ENCODE measurements at regions not wholly inside any gene's neighbourhood (a gene's known extent, or its start where the extent isn't known, plus 50 kb on each side); places are given as distances from the start of the nearest gene placed in this dataset.
"Not testable (repeated sequence)": the region's sequence is repeated elsewhere in the genome, so short reads cannot be mapped to it uniquely, and the experiment has no call there.

- no peak for TF ChIP-seq Cebpa-rat (IDR thresholded peaks at IDR 0.05)
- Histone ChIP-seq H3K4me3 (no peak overlapping the region), H3K27me3 (no peaks in the 10 kb centered on the region), H3K27ac (no peak overlapping the region), H3K4me1 (no peaks in the 10 kb centered on the region), H3K4me2 (no peak overlapping the region), H3K36me3 (0 out of 2 replicates have a peak, but pooled peaks cover under 1% of the 10 kb centered on the region), H3K9ac (no peak overlapping the region), H3K9me3 (no peaks in the 10 kb centered on the region), H4K20me1 (no peaks in the 10 kb centered on the region)
Observed at GRCh38 chr19:27833031-27833430, 1379.9 kb downstream of the UQCRFS1 start.

GRCh38 chr19:27828829-27829228 is 1384.1 kb downstream of the UQCRFS1 start:
- Histone ChIP-seq H4K20me1 (no peaks in the 10 kb centered on the region), H3K4me1 (no peaks in the 10 kb centered on the region), H3K4me3 (no peak overlapping the region), H3K4me2 (no peak overlapping the region), H3K27me3 (no peaks in the 10 kb centered on the region), H3K9me3 (no peaks in the 10 kb centered on the region), H3K27ac (no peak overlapping the region), H3K9ac (no peak overlapping the region), H3K36me3 (peaks cover 8% of the 10 kb centered on the region; the same call in 1 of the 2 replicates)
- no peak for TF ChIP-seq Cebpa-rat (IDR thresholded peaks at IDR 0.05)

GRCh38 chr19:27824108-27824507 is 1388.8 kb downstream of the UQCRFS1 start:
- Histone ChIP-seq H3K27ac (no peak overlapping the region), H3K9me3 (0 out of 2 replicates have a peak, but pooled peaks cover 6% of the 10 kb centered on the region), H3K4me2 (no peak overlapping the region), H3K36me3 (peaks cover 22% of the 10 kb centered on the region), H4K20me1 (no peaks in the 10 kb centered on the region), H3K4me1 (no peaks in the 10 kb centered on the region), H3K27me3 (no peaks in the 10 kb centered on the region), H3K9ac (no peak overlapping the region), H3K4me3 (no peak overlapping the region)
- TF ChIP-seq Cebpa-rat (IDR thresholded peaks at IDR 0.05): no peak

- no peak for TF ChIP-seq Cebpa-rat (IDR thresholded peaks at IDR 0.05)
- no peak overlapping the region for H3K4me3 ChIP-seq
- H3K36me3 ChIP-seq: peaks cover 14% of the 10 kb centered on the region
- H3K27ac ChIP-seq: no peak overlapping the region
- no peaks in the 10 kb centered on the region for H4K20me1 ChIP-seq
- no peaks in the 10 kb centered on the region for H3K4me1 ChIP-seq
- H3K27me3 ChIP-seq: no peaks in the 10 kb centered on the region
- no peak overlapping the region for H3K9ac ChIP-seq
- H3K4me2 ChIP-seq: no peak overlapping the region
- peaks cover 18% of the 10 kb centered on the region; the same call in 1 of the 2 replicates for H3K9me3 ChIP-seq
Observed at GRCh38 chr19:27822336-27822735, 1390.6 kb downstream of the UQCRFS1 start.

GRCh38 chr19:27821418-27822018 is 1391.4 kb downstream of the UQCRFS1 start:
- Histone ChIP-seq H3K27ac (no peak overlapping the region), H3K4me1 (peaks cover 7% of the 10 kb centered on the region), H3K36me3 (peaks cover 13% of the 10 kb centered on the region), H3K4me2 (no peak overlapping the region), H3K9me3 (peaks cover 27% of the 10 kb centered on the region; the same call in 1 of the 2 replicates), H3K4me3 (no peak overlapping the region), H3K9ac (no peak overlapping the region), H4K20me1 (no peaks in the 10 kb centered on the region), H3K27me3 (no peaks in the 10 kb centered on the region)
- no peak for TF ChIP-seq Cebpa-rat (IDR thresholded peaks at IDR 0.05)

GRCh38 chr19:27815985-27816384 is 1397.0 kb downstream of the UQCRFS1 start:
- no peaks in the 10 kb centered on the region for H4K20me1 ChIP-seq
- H3K9ac ChIP-seq: no peak overlapping the region
- TF ChIP-seq Cebpa-rat (IDR thresholded peaks at IDR 0.05): no peak
- peaks cover 30% of the 10 kb centered on the region for H3K9me3 ChIP-seq
- H3K4me3 ChIP-seq: no peak overlapping the region
- H3K27ac ChIP-seq: no peak overlapping the region; the same call in 1 of the 2 replicates
- peaks cover 25% of the 10 kb centered on the region for H3K4me1 ChIP-seq
- peak overlapping the region; percentile 46 for H3K4me2 ChIP-seq
- H3K27me3 ChIP-seq: no peaks in the 10 kb centered on the region
- peaks cover 6% of the 10 kb centered on the region; the same call in 1 of the 2 replicates for H3K36me3 ChIP-seq

GRCh38 chr19:27814834-27815233 is 1398.1 kb downstream of the UQCRFS1 start:
- H3K27ac ChIP-seq, H3K27me3 ChIP-seq, H3K4me3 ChIP-seq, H3K9ac ChIP-seq, H3K36me3 ChIP-seq, H4K20me1 ChIP-seq, H3K4me2 ChIP-seq: not testable (repeated sequence)
- Histone ChIP-seq H3K4me1 (peaks cover 25% of the 10 kb centered on the region), H3K9me3 (peaks cover 36% of the 10 kb centered on the region)

GRCh38 chr19:27814274-27814673 is 1398.7 kb downstream of the UQCRFS1 start:
- peaks cover 37% of the 10 kb centered on the region for H3K9me3 ChIP-seq
- H3K9ac ChIP-seq, H3K27me3 ChIP-seq, H3K36me3 ChIP-seq, H3K27ac ChIP-seq, H4K20me1 ChIP-seq, H3K4me3 ChIP-seq, H3K4me2 ChIP-seq: not testable (repeated sequence)
- peaks cover 25% of the 10 kb centered on the region for H3K4me1 ChIP-seq

- H3K27ac ChIP-seq: no peak overlapping the region
- no peak overlapping the region for H3K9ac ChIP-seq
- H4K20me1 ChIP-seq: peaks cover 16% of the 10 kb centered on the region; the same call in 1 of the 2 replicates
- peaks cover 28% of the 10 kb centered on the region for H3K9me3 ChIP-seq
- no peak overlapping the region for H3K4me3 ChIP-seq
- H3K4me1 ChIP-seq: no peaks in the 10 kb centered on the region
- no peak for TF ChIP-seq Cebpa-rat (IDR thresholded peaks at IDR 0.05)
- H3K4me2 ChIP-seq: no peak overlapping the region
- H3K36me3 ChIP-seq: peaks cover 50% of the 10 kb centered on the region
- H3K27me3 ChIP-seq: no peaks in the 10 kb centered on the region
Observed at GRCh38 chr19:27806471-27807070, 1406.4 kb downstream of the UQCRFS1 start.

GRCh38 chr19:27805848-27806247 is 1407.1 kb downstream of the UQCRFS1 start:
- TF ChIP-seq Cebpa-rat (IDR thresholded peaks at IDR 0.05): no peak
- no peak overlapping the region for H3K9ac ChIP-seq
- no peak overlapping the region for H3K4me2 ChIP-seq
- H3K27ac ChIP-seq: no peak overlapping the region
- H3K9me3 ChIP-seq: peaks cover 28% of the 10 kb centered on the region
- no peaks in the 10 kb centered on the region for H3K27me3 ChIP-seq
- no peak overlapping the region for H3K4me3 ChIP-seq
- peaks cover 24% of the 10 kb centered on the region; the same call in 1 of the 2 replicates for H4K20me1 ChIP-seq
- no peaks in the 10 kb centered on the region for H3K4me1 ChIP-seq
- peaks cover 54% of the 10 kb centered on the region for H3K36me3 ChIP-seq

GRCh38 chr19:27802293-27802692 is 1410.7 kb downstream of the UQCRFS1 start:
- not testable (repeated sequence) for H3K9ac ChIP-seq, H3K4me3 ChIP-seq, H3K4me2 ChIP-seq, H3K4me1 ChIP-seq, H3K27me3 ChIP-seq, H3K27ac ChIP-seq
- H3K36me3 ChIP-seq: peaks cover 82% of the 10 kb centered on the region
- H3K9me3 ChIP-seq: peaks cover 21% of the 10 kb centered on the region
- peaks cover 43% of the 10 kb centered on the region for H4K20me1 ChIP-seq
